H1 (cell line): ENCODE measurements at regions not wholly inside any gene's neighbourhood (a gene's known extent, or its start where the extent isn't known, plus 50 kb on each side); places are given as distances from the start of the nearest gene placed in this dataset.

Experiments used
- CTCF ChIA-PET: fragments of 300-600 bp; sonication (Branson Sonifier 250); formaldehyde crosslinking; loops from one replicate; lab custom pipeline; 2021; ENCODE audit not compliant: partially characterized antibody; lab: Charles Lee
- POLR2A ChIA-PET: fragments of 300-600 bp; sonication (Branson Sonifier 250); formaldehyde crosslinking; loops from one replicate; lab custom pipeline; 2021; ENCODE audit warnings: inconsistent platforms; ENCODE audit not compliant: partially characterized antibody; lab: Charles Lee
- DNase-seq, 2 experiments: peaks; one replicate each; pipeline versions ENCODE4 v3.0.0 to v3.0.0-alpha.2; 2010 to 2022; ENCODE audit warnings: low spot score in 2 of 2, low read depth in 1 of 2, mixed read lengths in 1 of 2
- FAIRE-seq: peaks from 2 replicates; lab custom pipeline; 2011; peaks lifted over from hg19 to GRCh38; lab: Jason Lieb, UNC
- H2AFZ ChIP-seq: 2 replicates; pipeline ENCODE4 v1.8.1; 2012; ENCODE audit warnings: low read length, inconsistent platforms
- H2AK5ac ChIP-seq: 2 replicates; pipeline ENCODE4 v1.6.1; 2013; ENCODE audit warnings: low read depth, low read length
- H2BK120ac ChIP-seq: replicated peaks from 2 replicates; pipeline ENCODE3; 2013; ENCODE audit warnings: low read depth, low read length, inconsistent platforms
- H2BK12ac ChIP-seq: 2 replicates; pipeline ENCODE4 v1.6.1; 2013; ENCODE audit warnings: low read depth, low read length
- H2BK15ac ChIP-seq: 2 replicates; pipeline ENCODE4 v1.6.1; 2013; ENCODE audit warnings: low read length
- H2BK20ac ChIP-seq: 2 replicates; pipeline ENCODE4 v1.6.1; 2013; ENCODE audit warnings: low read length
- H2BK5ac ChIP-seq: 2 replicates; pipeline ENCODE4 v1.6.1; 2013; ENCODE audit warnings: low read depth, low read length
- H3K14ac ChIP-seq: 2 replicates; pipeline ENCODE4 v1.6.1; 2013; ENCODE audit warnings: inconsistent platforms; ENCODE audit not compliant: insufficient read length
- H3K18ac ChIP-seq: 2 replicates; pipeline ENCODE4 v1.6.1; 2013; ENCODE audit warnings: low read length; ENCODE audit errors: extremely low read depth
- H3K23ac ChIP-seq: 2 replicates; pipeline ENCODE4 v1.6.1; 2013; ENCODE audit warnings: inconsistent platforms; ENCODE audit not compliant: insufficient read length
- H3K23me2 ChIP-seq: 2 replicates; pipeline ENCODE4 v1.6.1; 2013; ENCODE audit warnings: low read depth, low read length
- H3K27ac ChIP-seq: 2 replicates; pipeline ENCODE4 v1.6.1; 2011; ENCODE audit warnings: low read depth, low read length, inconsistent platforms
- H3K27me3 ChIP-seq, 4 experiments: replicated peaks in 1 of 4; 1 replicate in 1 of 4; 2 replicates in 3 of 4; pipeline versions ENCODE4 v1.6.1 to v1.8.1; 2011 to 2013; ENCODE audit warnings: low read length in 3 of 4, mild to moderate bottlenecking in 3 of 4, inconsistent platforms in 2 of 4, mixed read lengths in 2 of 4, moderate library complexity in 1 of 4; ENCODE audit not compliant: control insufficient read depth in 3 of 4, insufficient read depth in 3 of 4; ENCODE audit errors: extremely low read depth in 1 of 4
- H3K36me3 ChIP-seq, 4 experiments: 2 replicates each; pipeline versions ENCODE4 v1.6.1 to v1.8.1; 2011 to 2013; ENCODE audit warnings: mild to moderate bottlenecking in 4 of 4, low read length in 3 of 4, moderate library complexity in 2 of 4, control low read depth in 1 of 4, inconsistent platforms in 1 of 4; ENCODE audit not compliant: insufficient read depth in 4 of 4, control insufficient read depth in 2 of 4
- H3K4ac ChIP-seq: replicated peaks from 2 replicates; pipeline ENCODE3; 2013; ENCODE audit warnings: low read length, low read depth, mixed read lengths, inconsistent platforms; ENCODE audit not compliant: insufficient read length
- H3K4me1 ChIP-seq, 4 experiments: replicated peaks in 1 of 4; 1 replicate in 1 of 4; 2 replicates in 3 of 4; pipeline versions ENCODE4 v1.6.1 to v1.8.1; 2011 to 2013; ENCODE audit warnings: low read length in 3 of 4, inconsistent platforms in 2 of 4, mixed read lengths in 1 of 4; ENCODE audit not compliant: insufficient read depth in 4 of 4, control insufficient read depth in 3 of 4
- H3K4me2 ChIP-seq, 2 experiments: 2 replicates each; pipeline versions ENCODE4 v1.6.1 to v1.8.1; 2011 to 2013; ENCODE audit warnings: low read depth in 2 of 2, low read length in 2 of 2, control low read depth in 1 of 2, inconsistent platforms in 1 of 2, mild to moderate bottlenecking in 1 of 2; ENCODE audit not compliant: insufficient read depth in 1 of 2
- H3K4me3 ChIP-seq, 4 experiments: fragments of 200-600, 300-600 bp in 1 of 4; sonication (generic), shearing (Covaris generic), sonication (Bioruptor Twin) in 1 of 4; 2 replicates each; pipeline versions ENCODE4 v1.5.1 to v1.8.1; 2011 to 2016; ENCODE audit warnings: low read length in 4 of 4, low read depth in 3 of 4, control low read depth in 2 of 4, inconsistent platforms in 2 of 4, mild to moderate bottlenecking in 2 of 4, mixed read lengths in 1 of 4, moderate library complexity in 1 of 4; ENCODE audit not compliant: insufficient read depth in 2 of 4; ENCODE audit errors: extremely low read depth in 1 of 4
- H3K56ac ChIP-seq: replicated peaks from 2 replicates; pipeline ENCODE3; 2013; ENCODE audit warnings: low read depth, mild to moderate bottlenecking, mixed read lengths, low read length, inconsistent platforms; ENCODE audit not compliant: insufficient read length
- H3K79me1 ChIP-seq: 2 replicates; pipeline ENCODE4 v1.6.1; 2013; ENCODE audit warnings: low read depth, low read length, control low read depth
- H3K79me2 ChIP-seq, 2 experiments: 2 replicates each; pipeline versions ENCODE4 v1.6.1 to v1.8.1; 2012 to 2013; ENCODE audit warnings: low read length in 2 of 2, mild to moderate bottlenecking in 2 of 2, inconsistent platforms in 1 of 2; ENCODE audit not compliant: insufficient read depth in 2 of 2, control insufficient read depth in 1 of 2
- H3K9ac ChIP-seq, 4 experiments: replicated peaks in 1 of 4; 1 replicate in 1 of 4; 2 replicates in 3 of 4; pipeline versions ENCODE4 v1.6.1 to v1.8.1; 2011 to 2013; ENCODE audit warnings: low read depth in 3 of 4, low read length in 3 of 4, control low read depth in 2 of 4, mild to moderate bottlenecking in 2 of 4, moderate library complexity in 2 of 4, inconsistent platforms in 1 of 4; ENCODE audit errors: extremely low read depth in 1 of 4
- H3K9me3 ChIP-seq, 2 experiments: 2 replicates each; pipeline versions ENCODE4 v1.6.1 to v1.8.1; 2012 to 2013; ENCODE audit warnings: mild to moderate bottlenecking in 2 of 2, moderate library complexity in 2 of 2, control low read depth in 1 of 2, inconsistent platforms in 1 of 2, low read depth in 1 of 2, low read length in 1 of 2, mixed read lengths in 1 of 2; ENCODE audit not compliant: insufficient read depth in 2 of 2
- H4K20me1 ChIP-seq, 2 experiments: replicated peaks in 1 of 2; 2 replicates each; pipeline versions ENCODE3 to v1.8.1; 2011 to 2013; ENCODE audit warnings: inconsistent platforms in 2 of 2, low read length in 2 of 2, mild to moderate bottlenecking in 1 of 2; ENCODE audit not compliant: insufficient read depth in 2 of 2, control insufficient read depth in 1 of 2
- H4K5ac ChIP-seq: 2 replicates; pipeline ENCODE4 v1.6.1; 2013; ENCODE audit warnings: low read length, low read depth, mixed read lengths, inconsistent platforms; ENCODE audit not compliant: insufficient read length
- H4K8ac ChIP-seq: 2 replicates; pipeline ENCODE4 v1.8.0; 2013; ENCODE audit warnings: mild to moderate bottlenecking, moderate library complexity, low read length, inconsistent platforms; ENCODE audit not compliant: insufficient read depth; ENCODE audit errors: extremely low read depth
- H4K91ac ChIP-seq: replicated peaks from 2 replicates; pipeline ENCODE3; 2013; ENCODE audit warnings: low read length, mixed read lengths, inconsistent platforms; ENCODE audit not compliant: insufficient read length
- BACH1 ChIP-seq: IDR thresholded peaks from 2 replicates; pipeline ENCODE4 v1.6.1; 2012; ENCODE audit warnings: low read length, improper control_type of control experiment
- POU5F1 ChIP-seq: IDR thresholded peaks from 2 replicates; pipeline ENCODE4 v1.6.1; 2011; ENCODE audit warnings: low read depth, mild to moderate bottlenecking, low read length, moderate library complexity
- WGBS, 2 experiments: shearing (Covaris generic) in 1 of 2; methylation state at CpG; one replicate each; pipeline versions ENCODE4 v1.1.6 to v1.1.7; 2013 to 2015; ENCODE audit warnings: low lambda C conversion rate in 2 of 2, mixed read lengths in 2 of 2, inconsistent platforms in 1 of 2, low coverage in 1 of 2, missing lambda C conversion rate in 1 of 2; ENCODE audit not compliant: insufficient replicate concordance in 2 of 2, insufficient coverage in 1 of 2, insufficient read length in 1 of 2; ENCODE audit errors: extremely low coverage in 1 of 2, missing lambda C conversion rate in 1 of 2; 5-methylcytosine and 5-hydroxymethylcytosine counted together

- ChIA-PET CTCF (interaction anchor here (0.6 to 1.1 kb wide), 2 partner anchors 101 to 150 kb away, joined by 3 read pairs; no protein-coding TSS in a partner anchor), POLR2A (interaction anchor here (1.1 to 1.3 kb wide), 3 partner anchors 8 to 63 kb away, joined by 3 to 4 read pairs (median 3); no protein-coding TSS in a partner anchor)
- Histone ChIP-seq H3K27ac (no peak overlapping the region), H3K79me2 (no peaks in the 10 kb centered on the region), H2BK20ac (no peak overlapping the region), H4K91ac (no peak overlapping the region), H3K9me3 (peaks cover 0 to 6% of the 10 kb centered on the region in 2 experiments; a peak in 2 of 4 replicates), H3K4ac (no peak overlapping the region), H2AFZ (no peak overlapping the region), H3K9ac (no peak overlapping the region), H2BK120ac (no peak overlapping the region), H4K8ac (no peak overlapping the region), H3K4me1 (peaks cover 0 to 3% (median 1%) of the 10 kb centered on the region in 4 experiments; a peak in 1 of 7 replicates), H3K14ac (no peak overlapping the region), H3K4me3 (no peak overlapping the region; a peak in 1 of 8 replicates), H3K79me1 (no peaks in the 10 kb centered on the region), H3K18ac (no peak overlapping the region), H3K27me3 (no peaks in the 10 kb centered on the region), H3K56ac (no peak overlapping the region), H2AK5ac (no peak overlapping the region), H3K36me3 (0 out of 8 replicates have a peak, but pooled peaks cover 0 to 2% (median 0%) of the 10 kb centered on the region in 4 experiments)
- 10% methylated on average over 5 of the region's 5 CpGs; no CpG with 5 or more reads in 1 of the 2 experiments for WGBS, 2 experiments
- TF ChIP-seq BACH1 (no peak), POU5F1 (0 out of 2 replicates have a peak, but pooled peaks have one; percentile 69)
- TF ChIP-seq, all 59 proteins: peak for 1
- Histone ChIP-seq H3K23me2 (no peaks in the 10 kb centered on the region), H3K4me2 (peak overlapping the region in 1 of 2 experiments; percentile 16; a peak in 3 of 4 replicates), H2BK15ac (no peak overlapping the region), H4K5ac (no peak overlapping the region), H2BK12ac (no peak overlapping the region), H4K20me1 (no peaks in the 10 kb centered on the region), H3K23ac (no peak overlapping the region), H2BK5ac (no peak overlapping the region)
- FAIRE-seq (peak; percentile 88), DNase-seq (peak in 1 of 2 experiments; percentile 10)
These were observed 279.5 kb upstream of the PKN2 start for GRCh38 chr1:88404582-88404981.
